KMS-11 (cell line): ENCODE measurements at regions not wholly inside any gene's neighbourhood (a gene's known extent, or its start where the extent isn't known, plus 50 kb on each side); places are given as distances from the start of the nearest gene placed in this dataset.

ENCODE experiments used
- H2AFZ ChIP-seq: fragments of 200-600 bp; sonication (generic); 2 replicates; pipeline ENCODE4 v1.6.1; 2016; ENCODE audit warnings: antibody characterized with exemption, mixed run types, low read depth
- H3K27ac ChIP-seq: fragments of 200-600 bp; sonication (generic); 2 replicates; pipeline ENCODE4 v1.6.1; 2016; ENCODE audit warnings: mild to moderate bottlenecking, mixed run types
- H3K27me3 ChIP-seq: fragments of 200-600 bp; sonication (generic); 2 replicates; pipeline ENCODE4 v1.6.1; 2017; ENCODE audit warnings: mild to moderate bottlenecking, low read depth, mixed run types, moderate library complexity; ENCODE audit not compliant: insufficient read depth
- H3K36me3 ChIP-seq: fragments of 200-600 bp; sonication (generic); 2 replicates; pipeline ENCODE4 v1.6.1; 2017; ENCODE audit warnings: mild to moderate bottlenecking, mixed run types; ENCODE audit not compliant: insufficient read depth
- H3K4me1 ChIP-seq: fragments of 200-600 bp; sonication (generic); 2 replicates; pipeline ENCODE4 v1.6.1; 2016; ENCODE audit warnings: mild to moderate bottlenecking, low read depth, mixed run types; ENCODE audit not compliant: poor library complexity, severe bottlenecking
- H3K4me2 ChIP-seq: fragments of 200-600 bp; sonication (generic); 2 replicates; pipeline ENCODE4 v1.7.0; 2016; ENCODE audit warnings: mild to moderate bottlenecking, mixed run types
- H3K4me3 ChIP-seq: fragments of 200-600 bp; sonication (generic); IDR thresholded peaks from 2 replicates; pipeline ENCODE4 v1.6.1; 2017; ENCODE audit warnings: low read depth, low read length, mixed read lengths; ENCODE audit not compliant: insufficient read depth
- H3K79me2 ChIP-seq: fragments of 200-600 bp; sonication (generic); 2 replicates; pipeline ENCODE4 v1.6.1; 2016; ENCODE audit warnings: low read depth, mixed run types; ENCODE audit not compliant: insufficient read depth
- H3K9ac ChIP-seq: fragments of 200-600 bp; sonication (generic); 2 replicates; pipeline ENCODE4 v1.6.1; 2016; ENCODE audit warnings: mild to moderate bottlenecking, mixed run types
- H4K20me1 ChIP-seq: fragments of 200-600 bp; sonication (generic); 2 replicates; pipeline ENCODE4 v1.6.1; 2016; ENCODE audit warnings: mild to moderate bottlenecking, mixed run types; ENCODE audit not compliant: insufficient read depth
- TF ChIP-seq, protein P1 (sequence below): fragments of 200-600 bp; sonication (generic); conservative IDR thresholded peaks from 2 replicates; pipeline ENCODE4 v1.6.1; 2017; ENCODE audit warnings: low read depth, mild to moderate bottlenecking, antibody characterized with exemption, low read length, moderate library complexity, mixed read lengths

DNA sequence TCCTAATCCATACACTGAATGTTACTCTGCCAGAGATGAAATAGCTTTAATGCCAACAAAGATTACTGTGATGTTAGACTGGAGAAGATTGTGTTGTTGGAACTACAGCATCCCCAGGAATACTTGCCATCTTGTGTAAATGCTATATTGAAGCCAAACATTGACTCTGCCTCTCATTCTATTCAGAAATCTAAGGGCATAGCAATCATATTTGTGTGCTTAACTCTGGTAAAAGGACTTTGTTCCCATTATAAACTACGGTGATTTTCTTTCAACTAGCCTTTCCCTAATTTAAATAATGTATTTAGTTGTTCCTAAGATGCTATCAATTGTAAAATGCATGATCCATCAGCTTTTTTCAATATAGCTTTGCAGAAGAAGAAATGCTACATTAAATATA lies 498.4 kb upstream of the LRRN3 start:
- no peak overlapping the region for H3K9ac ChIP-seq
- no peak overlapping the region for H2AFZ ChIP-seq
- H3K4me1 ChIP-seq: no peaks in the 10 kb centered on the region
- no peak overlapping the region for H3K4me3 ChIP-seq
- H4K20me1 ChIP-seq: no peaks in the 10 kb centered on the region
- H3K36me3 ChIP-seq: no peaks in the 10 kb centered on the region
- no peak overlapping the region for H3K27ac ChIP-seq
- no peaks in the 10 kb centered on the region for H3K79me2 ChIP-seq
- no peak overlapping the region for H3K4me2 ChIP-seq
- H3K27me3 ChIP-seq: no peaks in the 10 kb centered on the region
- TF ChIP-seq, protein P1, sequence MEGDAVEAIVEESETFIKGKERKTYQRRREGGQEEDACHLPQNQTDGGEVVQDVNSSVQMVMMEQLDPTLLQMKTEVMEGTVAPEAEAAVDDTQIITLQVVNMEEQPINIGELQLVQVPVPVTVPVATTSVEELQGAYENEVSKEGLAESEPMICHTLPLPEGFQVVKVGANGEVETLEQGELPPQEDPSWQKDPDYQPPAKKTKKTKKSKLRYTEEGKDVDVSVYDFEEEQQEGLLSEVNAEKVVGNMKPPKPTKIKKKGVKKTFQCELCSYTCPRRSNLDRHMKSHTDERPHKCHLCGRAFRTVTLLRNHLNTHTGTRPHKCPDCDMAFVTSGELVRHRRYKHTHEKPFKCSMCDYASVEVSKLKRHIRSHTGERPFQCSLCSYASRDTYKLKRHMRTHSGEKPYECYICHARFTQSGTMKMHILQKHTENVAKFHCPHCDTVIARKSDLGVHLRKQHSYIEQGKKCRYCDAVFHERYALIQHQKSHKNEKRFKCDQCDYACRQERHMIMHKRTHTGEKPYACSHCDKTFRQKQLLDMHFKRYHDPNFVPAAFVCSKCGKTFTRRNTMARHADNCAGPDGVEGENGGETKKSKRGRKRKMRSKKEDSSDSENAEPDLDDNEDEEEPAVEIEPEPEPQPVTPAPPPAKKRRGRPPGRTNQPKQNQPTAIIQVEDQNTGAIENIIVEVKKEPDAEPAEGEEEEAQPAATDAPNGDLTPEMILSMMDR: no peak

DNA sequence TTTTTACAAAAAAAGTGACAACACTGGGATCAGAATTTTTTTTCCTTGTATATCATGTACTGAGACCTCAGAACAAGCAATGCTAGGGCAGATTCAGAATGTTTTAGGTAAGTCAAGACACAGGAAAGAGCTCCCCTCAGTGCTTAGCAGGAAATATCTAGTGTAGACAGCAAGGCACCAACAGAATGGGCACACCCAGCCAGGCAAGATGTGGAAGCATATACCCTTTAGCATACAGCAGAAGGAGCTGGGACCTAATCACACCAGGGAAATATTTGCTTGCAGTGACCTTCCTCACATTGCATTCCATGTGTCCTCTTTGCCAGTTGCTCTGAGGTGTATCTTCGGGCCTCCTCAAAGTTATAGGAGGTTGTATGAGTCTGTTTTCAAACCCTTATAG lies 497.6 kb upstream of the LRRN3 start:
- Histone ChIP-seq H3K79me2 (no peaks in the 10 kb centered on the region), H3K27me3 (no peaks in the 10 kb centered on the region), H2AFZ (no peak overlapping the region), H4K20me1 (no peaks in the 10 kb centered on the region), H3K4me1 (no peaks in the 10 kb centered on the region), H3K27ac (no peak overlapping the region), H3K36me3 (no peaks in the 10 kb centered on the region), H3K4me2 (no peak overlapping the region), H3K4me3 (no peak overlapping the region), H3K9ac (no peak overlapping the region)
- TF ChIP-seq, protein P1: no peak

DNA sequence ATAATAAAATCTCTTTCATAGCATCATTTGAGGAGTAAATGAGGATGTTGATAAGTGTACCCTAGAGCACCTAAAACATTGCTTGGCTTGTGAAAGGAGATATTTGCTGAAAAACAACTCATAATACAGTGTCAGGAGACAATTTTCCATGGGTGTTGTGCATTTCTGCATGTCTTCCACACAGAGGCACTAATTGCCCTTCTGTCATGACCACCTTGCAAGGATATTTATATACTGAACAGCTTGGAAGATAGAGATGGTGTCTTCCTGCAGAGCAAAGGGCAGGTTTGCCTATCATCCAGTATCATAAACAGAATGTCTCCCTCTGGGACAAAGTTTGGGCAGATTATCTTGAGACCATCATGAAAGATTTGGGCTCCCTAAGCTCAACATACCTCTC lies 495.2 kb upstream of the LRRN3 start:
- Histone ChIP-seq H3K79me2 (no peaks in the 10 kb centered on the region), H3K27me3 (no peaks in the 10 kb centered on the region), H3K4me3 (no peak overlapping the region), H4K20me1 (no peaks in the 10 kb centered on the region), H3K4me2 (no peak overlapping the region), H2AFZ (no peak overlapping the region), H3K36me3 (no peaks in the 10 kb centered on the region), H3K4me1 (no peaks in the 10 kb centered on the region), H3K9ac (no peak overlapping the region), H3K27ac (no peak overlapping the region)
- TF ChIP-seq, protein P1: no peak

DNA sequence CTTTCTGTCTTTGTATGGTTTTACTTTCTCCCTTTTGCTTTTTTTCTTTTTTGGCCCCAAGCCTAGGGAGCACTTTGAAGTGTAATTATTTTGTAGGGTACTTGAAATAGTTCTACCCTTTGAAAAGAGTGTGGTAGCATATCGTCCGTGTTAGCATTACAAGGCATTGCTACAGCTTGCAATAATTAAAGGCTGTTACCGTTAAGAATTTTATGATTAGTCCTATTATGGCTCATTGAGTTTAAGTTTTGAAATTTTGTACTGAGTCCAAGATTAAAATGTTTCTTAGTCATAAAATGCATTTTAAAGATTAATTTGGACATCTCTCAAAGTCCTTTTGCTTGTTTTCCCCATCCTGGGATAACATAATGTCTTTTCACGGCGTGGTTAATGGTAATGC lies 490.0 kb upstream of the LRRN3 start:
- Histone ChIP-seq H3K27me3 (no peaks in the 10 kb centered on the region), H3K4me2 (no peak overlapping the region), H2AFZ (no peak overlapping the region), H3K4me1 (no peaks in the 10 kb centered on the region), H4K20me1 (no peaks in the 10 kb centered on the region), H3K9ac (no peak overlapping the region), H3K4me3 (no peak overlapping the region), H3K27ac (no peak overlapping the region), H3K36me3 (no peaks in the 10 kb centered on the region), H3K79me2 (no peaks in the 10 kb centered on the region)
- TF ChIP-seq, protein P1: no peak

DNA sequence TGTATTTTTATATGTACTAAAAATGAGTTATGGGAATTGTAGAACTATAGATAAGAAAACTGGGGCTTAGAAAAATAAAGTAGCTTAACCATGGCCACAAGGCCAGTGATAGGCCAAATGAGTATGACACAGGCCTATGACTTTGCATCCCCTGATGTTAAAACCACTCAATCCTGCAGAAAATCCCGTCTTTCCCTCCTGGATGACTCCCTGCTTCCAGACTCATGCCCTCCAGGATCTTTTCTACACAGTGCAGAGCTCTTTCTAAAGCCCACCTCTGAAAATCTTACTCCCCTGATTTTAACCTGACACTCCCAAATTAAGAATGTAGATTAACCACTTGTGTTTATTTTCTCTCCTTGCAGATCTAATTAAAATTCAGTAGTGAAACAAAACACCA lies 489.2 kb upstream of the LRRN3 start:
- Histone ChIP-seq H3K4me2 (no peak overlapping the region), H2AFZ (no peak overlapping the region), H3K4me1 (no peaks in the 10 kb centered on the region), H3K36me3 (no peaks in the 10 kb centered on the region), H3K79me2 (no peaks in the 10 kb centered on the region), H3K27me3 (no peaks in the 10 kb centered on the region), H3K9ac (no peak overlapping the region), H3K27ac (no peak overlapping the region), H4K20me1 (no peaks in the 10 kb centered on the region), H3K4me3 (no peak overlapping the region)
- TF ChIP-seq, protein P1: no peak
